ENCODE measurements at regions not wholly inside any gene's neighbourhood (a gene's known extent, or its start where the extent isn't known, plus 50 kb on each side); places are given as distances from the start of the nearest gene placed in this dataset.

DNA sequence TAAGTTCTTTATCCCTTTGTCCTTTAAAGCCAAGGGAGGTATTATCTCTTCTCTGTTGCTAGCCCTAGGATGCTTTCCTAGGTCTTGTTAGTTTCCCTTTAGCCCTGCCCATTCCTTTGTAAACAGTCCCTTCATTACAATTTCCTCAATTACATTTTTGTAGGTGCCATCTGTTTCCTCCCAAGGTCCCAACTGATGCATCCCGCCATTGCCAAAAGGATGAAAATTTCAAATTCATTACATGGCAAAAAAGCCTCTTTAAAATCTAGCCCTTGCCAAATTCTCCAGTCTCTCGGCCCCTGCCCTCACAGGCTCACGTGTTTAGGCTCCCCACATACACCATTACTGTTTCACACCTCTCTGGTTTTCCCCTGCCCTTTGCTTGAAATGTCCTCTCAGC lies 151.9 kb upstream of the C1orf87 start:
- Histone ChIP-seq H3K9me3 (no peaks in the 10 kb centered on the region), H3K4me3 (no peak overlapping the region), H3K27me3 (no peaks in the 10 kb centered on the region), H3K36me3 (no peaks in the 10 kb centered on the region), H3K27ac (no peak overlapping the region), H3K4me1 (no peaks in the 10 kb centered on the region)
- DNase-seq (no peak), FAIRE-seq (no peak), ATAC-seq (no peak)
- WGBS, 2 donors: 57 to 70% methylated on average over 3 of the region's 3 CpGs
- TF ChIP-seq, protein P1, sequence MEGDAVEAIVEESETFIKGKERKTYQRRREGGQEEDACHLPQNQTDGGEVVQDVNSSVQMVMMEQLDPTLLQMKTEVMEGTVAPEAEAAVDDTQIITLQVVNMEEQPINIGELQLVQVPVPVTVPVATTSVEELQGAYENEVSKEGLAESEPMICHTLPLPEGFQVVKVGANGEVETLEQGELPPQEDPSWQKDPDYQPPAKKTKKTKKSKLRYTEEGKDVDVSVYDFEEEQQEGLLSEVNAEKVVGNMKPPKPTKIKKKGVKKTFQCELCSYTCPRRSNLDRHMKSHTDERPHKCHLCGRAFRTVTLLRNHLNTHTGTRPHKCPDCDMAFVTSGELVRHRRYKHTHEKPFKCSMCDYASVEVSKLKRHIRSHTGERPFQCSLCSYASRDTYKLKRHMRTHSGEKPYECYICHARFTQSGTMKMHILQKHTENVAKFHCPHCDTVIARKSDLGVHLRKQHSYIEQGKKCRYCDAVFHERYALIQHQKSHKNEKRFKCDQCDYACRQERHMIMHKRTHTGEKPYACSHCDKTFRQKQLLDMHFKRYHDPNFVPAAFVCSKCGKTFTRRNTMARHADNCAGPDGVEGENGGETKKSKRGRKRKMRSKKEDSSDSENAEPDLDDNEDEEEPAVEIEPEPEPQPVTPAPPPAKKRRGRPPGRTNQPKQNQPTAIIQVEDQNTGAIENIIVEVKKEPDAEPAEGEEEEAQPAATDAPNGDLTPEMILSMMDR (IDR thresholded peaks at IDR 0.05): no peak
- intact Hi-C loops (cut with DNase I): no loop called here

DNA sequence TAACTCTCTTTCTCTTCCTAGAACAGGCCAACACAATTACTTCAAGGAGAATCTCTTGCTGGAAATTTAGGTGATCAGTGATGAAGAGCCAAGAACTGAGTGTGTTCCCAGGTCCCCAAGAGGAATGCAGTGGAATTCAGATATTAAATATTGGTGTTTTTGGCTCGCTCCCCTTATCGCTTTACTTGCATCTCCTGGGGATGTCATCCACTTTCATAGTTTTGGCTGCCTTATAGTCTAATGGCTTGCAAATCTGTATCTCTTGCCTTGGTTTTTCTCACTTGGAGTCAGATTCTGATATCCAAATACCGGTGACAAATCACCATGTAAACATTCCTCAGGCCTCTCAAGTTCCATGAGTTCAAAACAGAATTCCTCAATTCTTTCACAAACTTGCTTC lies 151.0 kb upstream of the C1orf87 start:
- FAIRE-seq (no peak), ATAC-seq (no peak), DNase-seq (no peak)
- Histone ChIP-seq H3K36me3 (no peaks in the 10 kb centered on the region), H3K27me3 (no peaks in the 10 kb centered on the region), H3K4me1 (no peaks in the 10 kb centered on the region), H3K4me3 (no peak overlapping the region), H3K27ac (no peak overlapping the region), H3K9me3 (no peaks in the 10 kb centered on the region)
- TF ChIP-seq, protein P1 (IDR thresholded peaks at IDR 0.05): no peak
- intact Hi-C loops (cut with DNase I): no loop called here
- 85 to 87% methylated on average over 3 of the region's 3 CpGs for WGBS, 2 donors

DNA sequence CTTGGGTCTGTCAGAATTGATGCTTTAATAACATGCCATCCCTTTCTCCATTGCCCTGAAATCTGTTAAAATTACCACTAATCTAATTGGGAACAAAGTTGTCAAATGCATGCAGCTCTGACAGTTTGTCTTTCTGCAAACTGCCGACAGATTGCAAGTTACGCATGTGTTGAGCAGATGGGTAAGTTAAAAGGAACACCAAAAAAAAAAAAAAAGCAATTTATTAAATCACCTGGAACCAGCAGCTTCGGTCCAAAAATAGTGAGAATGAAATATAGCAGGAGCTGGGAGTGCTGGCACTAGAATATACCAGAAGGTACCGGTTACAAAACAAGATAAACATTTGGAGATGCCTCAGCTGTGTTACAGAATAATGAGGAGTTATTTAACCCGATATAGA lies 149.6 kb upstream of the C1orf87 start:
- intact Hi-C loops (cut with DNase I): no loop called here
- DNase-seq (no peak), ATAC-seq (peak in 2 of 4 donors; percentile 15 to 54), FAIRE-seq (no peak)
- Histone ChIP-seq H3K4me3 (no peak overlapping the region), H3K27me3 (no peaks in the 10 kb centered on the region), H3K9me3 (no peaks in the 10 kb centered on the region), H3K27ac (no peak overlapping the region), H3K4me1 (no peaks in the 10 kb centered on the region), H3K36me3 (no peaks in the 10 kb centered on the region)
- TF ChIP-seq, protein P1 (IDR thresholded peaks at IDR 0.05): no peak
- WGBS, 2 donors: 32 to 37% methylated on average over 5 of the region's 5 CpGs

DNA sequence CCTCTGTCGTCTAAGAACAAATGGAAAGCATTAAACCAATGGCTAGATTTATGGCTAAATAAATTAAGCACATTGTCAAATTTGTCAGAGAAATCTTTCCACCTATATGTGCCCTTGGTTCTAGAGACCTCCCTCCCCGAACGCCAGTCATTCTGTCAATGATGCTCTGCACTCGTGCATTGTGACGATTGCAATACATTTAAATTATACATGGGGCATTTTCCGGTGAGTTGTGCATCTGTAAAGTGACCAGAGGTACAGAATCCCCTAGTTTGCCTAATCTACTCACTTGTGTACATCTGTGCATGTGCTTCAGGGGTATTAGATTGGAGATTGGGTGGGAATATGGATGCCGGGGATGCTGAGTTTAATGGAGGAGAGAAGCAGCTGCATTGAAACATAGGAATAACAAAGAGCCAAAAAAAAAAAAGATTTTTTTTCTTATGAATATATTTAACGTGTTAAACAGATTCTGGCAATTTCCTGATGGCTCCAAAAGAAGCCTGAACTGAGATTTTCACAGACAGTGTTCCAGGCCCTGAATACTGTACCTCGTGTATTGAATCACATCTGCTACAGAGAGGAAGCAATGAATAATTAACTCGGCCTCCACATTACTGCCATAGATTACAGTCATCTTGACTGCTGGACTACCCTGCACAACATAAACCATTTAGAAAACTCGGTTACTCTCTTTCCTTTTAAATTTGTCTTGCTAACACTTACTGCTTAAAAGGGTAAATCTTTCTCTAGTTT lies 149.0 kb upstream of the C1orf87 start:
- peak in 2 of 4 donors; percentile 60 to 65 for ATAC-seq

DNA sequence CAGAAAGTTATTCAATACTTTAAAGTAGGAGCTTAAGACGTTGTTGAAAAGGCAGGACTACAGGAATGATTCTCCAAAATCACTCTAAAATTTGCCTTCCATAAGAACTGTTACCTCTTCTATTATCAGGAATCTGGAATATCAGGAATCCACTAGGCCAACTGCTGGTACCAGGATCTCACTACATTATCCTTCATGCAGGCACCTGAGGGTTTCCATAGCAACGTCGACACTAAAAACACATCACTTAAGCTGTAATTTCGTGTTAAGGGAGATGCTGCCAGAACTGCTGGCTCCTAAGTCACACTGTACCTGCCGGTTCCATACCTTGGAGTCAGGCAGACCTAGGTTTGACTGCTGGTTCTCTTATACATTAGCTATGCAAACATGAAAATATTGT lies 139.7 kb upstream of the C1orf87 start:
- Histone ChIP-seq H3K27ac (no peak overlapping the region), H3K27me3 (no peaks in the 10 kb centered on the region), H3K4me3 (no peak overlapping the region), H3K9me3 (no peaks in the 10 kb centered on the region), H3K36me3 (no peaks in the 10 kb centered on the region), H3K4me1 (no peaks in the 10 kb centered on the region)
- TF ChIP-seq, protein P1 (IDR thresholded peaks at IDR 0.05): no peak
- FAIRE-seq (no peak), ATAC-seq (no peak), DNase-seq (no peak)
- intact Hi-C loops (cut with DNase I): no loop called here
- WGBS, 2 donors: 59 to 61% methylated on average over 5 of the region's 5 CpGs

More for the DNA sequence above, 149.0 kb upstream of the C1orf87 start:
- Histone ChIP-seq H3K4me1 (no peaks in the 10 kb centered on the region), H3K27me3 (no peaks in the 10 kb centered on the region), H3K36me3 (no peaks in the 10 kb centered on the region), H3K27ac (no peak overlapping the region), H3K4me3 (no peak overlapping the region), H3K9me3 (no peaks in the 10 kb centered on the region)
- FAIRE-seq (no peak), DNase-seq (no peak)
- intact Hi-C loops (cut with DNase I): no loop called here
- TF ChIP-seq, protein P1 (IDR thresholded peaks at IDR 0.05): no peak
- 59 to 62% methylated on average over 11 of the region's 11 CpGs for WGBS, 2 donors
